T47D (cell line): ENCODE measurements at regions not wholly inside any gene's neighbourhood (a gene's known extent, or its start where the extent isn't known, plus 50 kb on each side); places are given as distances from the start of the nearest gene placed in this dataset.

ENCODE experiments used
- DNase-seq, 2 experiments: peaks; one replicate each; pipeline versions ENCODE4 v3.0.0 to v3.0.0-alpha.2; 2011 to 2012; ENCODE audit warnings: low read depth in 1 of 2, low spot score in 1 of 2
- JUND ChIP-seq: IDR thresholded peaks from 2 replicates; pipeline ENCODE4 v1.6.1; 2012; ENCODE audit warnings: low read depth
- in situ Hi-C: cut with HindIII; loops from 2 replicates; pipeline ENCODE4 v1.10.0; 2016; ENCODE audit warnings: low sequenced_read_pairs, low pct_unique_long_range_greater_than_20kb

DNA sequence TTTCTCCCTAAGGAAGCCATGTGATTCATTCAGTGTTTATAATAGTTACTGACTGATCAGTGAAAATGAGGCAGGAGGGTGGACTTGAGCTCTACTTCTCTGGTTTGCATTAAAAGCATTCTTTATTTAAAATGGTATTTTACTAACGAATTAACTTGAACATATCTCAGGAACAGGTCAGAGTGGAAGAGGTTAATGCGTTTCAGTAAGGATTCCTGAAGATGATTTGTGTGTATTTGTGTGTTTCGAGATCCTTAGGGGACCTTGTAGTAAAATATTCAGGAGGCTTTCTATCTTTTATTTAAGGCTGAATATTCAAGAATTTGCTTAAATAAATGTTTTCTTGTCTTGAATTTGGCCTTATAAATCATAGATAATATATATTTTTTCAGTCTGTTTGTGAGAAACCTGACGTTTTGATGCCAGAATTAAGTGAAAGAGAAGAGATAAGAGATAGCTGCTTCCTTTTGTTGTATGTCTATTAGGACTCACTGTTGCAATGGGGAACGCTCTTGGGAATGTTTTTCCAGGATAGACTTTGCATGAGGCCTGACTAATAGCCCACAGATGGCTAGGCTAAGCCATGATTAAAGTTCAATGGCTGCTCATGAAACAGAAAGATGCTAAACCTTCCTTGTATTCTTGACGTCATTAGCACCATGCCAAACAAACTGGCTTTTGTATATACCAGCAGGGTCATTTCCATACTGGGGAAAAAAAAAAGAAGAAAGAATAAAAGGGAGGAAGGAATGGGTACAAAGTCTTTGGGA is 93.8 kb upstream of the MTPN start:
- in situ Hi-C loops, result no loop called here
- no peak for TF ChIP-seq JUND
- DNase-seq, result no peak

DNA sequence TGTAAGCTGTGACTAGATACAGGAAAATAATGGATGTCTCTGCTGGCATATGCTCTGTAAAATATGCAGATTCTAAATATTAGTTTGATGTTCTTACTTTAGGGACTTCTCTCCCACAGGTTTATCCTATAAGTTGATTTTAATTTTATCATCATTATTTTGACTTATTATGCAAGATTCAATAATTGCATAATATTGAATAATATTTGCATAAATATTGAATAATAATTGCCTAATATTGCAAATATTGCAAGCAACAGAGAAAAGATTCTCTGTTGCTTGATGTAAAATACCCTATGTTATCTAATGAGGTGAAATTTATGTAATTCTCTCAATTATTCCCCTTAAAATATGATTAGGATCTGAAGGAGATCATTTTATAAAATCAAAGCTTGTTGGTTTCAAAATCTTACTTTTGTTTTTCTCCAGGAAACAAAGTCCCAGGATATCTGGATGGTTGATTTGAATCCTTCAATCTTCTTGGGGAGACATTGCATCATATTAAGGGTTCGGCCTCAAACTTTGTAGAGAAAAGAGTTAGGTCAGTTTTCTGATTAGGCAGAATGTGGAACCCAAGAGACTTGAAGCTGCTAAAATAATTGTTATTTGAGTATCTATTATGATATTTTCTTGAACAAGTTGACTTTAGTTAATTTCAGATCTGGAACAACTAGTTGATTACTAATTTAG is 92.8 kb upstream of the MTPN start:
- TF ChIP-seq JUND, result no peak
- no peak for DNase-seq
- in situ Hi-C loops, result no loop called here

DNA sequence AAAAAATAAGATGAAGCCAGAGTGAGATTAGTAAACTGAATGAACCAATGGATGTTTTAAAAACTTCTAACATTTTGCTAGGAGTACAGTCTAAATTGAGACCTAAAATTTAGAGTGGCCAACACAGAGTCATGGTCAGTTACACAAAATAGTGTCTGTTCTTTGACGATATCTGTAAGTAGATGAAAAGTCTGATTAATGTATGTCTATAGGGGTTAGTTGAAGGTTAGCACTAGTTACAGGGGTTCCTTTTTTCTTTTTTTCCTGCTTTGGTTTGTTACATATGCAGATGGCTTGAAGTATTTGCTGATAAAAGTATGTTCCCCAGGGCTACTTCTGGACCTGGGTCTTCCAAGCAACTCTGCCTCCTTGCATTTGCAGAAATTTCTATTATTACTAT is 90.1 kb upstream of the MTPN start:
- DNase-seq, result no peak
- in situ Hi-C loops, result no loop called here
- no peak for TF ChIP-seq JUND

DNA sequence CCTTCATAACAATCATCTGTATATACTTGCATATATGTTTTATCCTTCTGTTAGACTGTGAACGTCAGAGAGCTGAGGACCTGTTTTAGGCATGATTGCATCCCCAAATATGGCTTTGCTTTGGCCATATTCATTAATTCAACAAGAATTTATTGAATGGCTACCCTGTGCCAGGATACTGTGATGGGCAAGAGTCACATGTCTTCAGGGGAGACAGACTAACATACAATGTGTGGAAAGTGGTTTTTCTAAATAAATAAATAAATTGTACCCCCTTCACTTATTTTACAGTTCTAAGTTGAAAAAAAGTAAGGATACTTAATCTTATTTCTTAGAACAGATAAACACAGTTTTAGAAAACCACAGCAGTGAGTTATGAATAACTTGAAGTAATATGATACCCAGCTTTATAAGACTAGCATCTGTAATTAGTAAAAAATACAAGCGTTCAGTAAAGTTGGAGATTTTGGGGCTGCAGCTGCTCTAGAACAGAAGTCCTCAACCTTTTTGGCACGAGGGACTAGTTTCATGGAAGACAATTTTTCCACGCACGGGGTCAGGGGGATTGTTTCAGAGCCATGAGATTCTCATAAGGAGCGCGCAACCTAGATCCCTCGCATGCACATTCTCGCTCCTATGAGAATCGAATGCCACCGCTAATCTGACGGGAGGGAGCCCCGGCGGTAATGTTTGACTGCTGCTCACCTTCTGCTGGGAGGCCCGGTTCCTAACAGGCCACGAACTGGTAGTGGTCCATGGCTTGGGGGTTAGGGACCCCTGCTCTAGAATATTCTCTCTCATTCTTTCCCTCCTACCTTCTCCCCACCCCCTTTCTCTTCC is 89.4 kb upstream of the MTPN start:
- in situ Hi-C loops, result no loop called here
- DNase-seq, result no peak

DNA sequence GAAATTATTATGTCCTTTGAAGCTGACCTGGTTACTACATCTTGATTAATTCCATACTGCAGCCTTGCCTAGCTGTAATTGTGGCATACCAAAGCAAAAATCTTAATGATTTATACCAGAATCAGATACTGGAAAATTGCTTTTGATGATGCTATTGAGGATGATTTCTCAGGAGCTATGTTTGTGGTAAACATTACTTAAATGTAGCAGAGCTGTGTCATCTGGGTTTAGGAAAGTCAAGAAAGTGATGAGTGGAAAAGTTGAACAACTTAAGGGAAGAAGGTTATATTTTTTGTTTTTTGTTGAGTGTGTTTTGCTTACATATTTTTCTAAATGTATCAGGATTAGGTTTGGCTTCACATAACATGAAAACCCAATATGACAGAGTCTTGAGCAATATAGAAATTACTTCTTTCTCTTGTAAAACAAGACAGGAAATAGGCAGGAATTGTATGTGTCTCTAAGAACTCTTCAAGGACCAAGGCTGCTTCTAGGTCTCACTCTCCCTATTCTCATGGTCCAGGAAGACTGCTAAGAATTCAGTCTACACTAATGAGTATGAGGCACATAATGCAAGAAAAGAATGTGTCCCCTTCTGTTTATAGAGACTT is 87.6 kb upstream of the MTPN start:
- in situ Hi-C loops, result no loop called here
- no peak for DNase-seq
- no peak for TF ChIP-seq JUND

More for the DNA sequence above, 89.4 kb upstream of the MTPN start:
- no peak for TF ChIP-seq JUND

DNA sequence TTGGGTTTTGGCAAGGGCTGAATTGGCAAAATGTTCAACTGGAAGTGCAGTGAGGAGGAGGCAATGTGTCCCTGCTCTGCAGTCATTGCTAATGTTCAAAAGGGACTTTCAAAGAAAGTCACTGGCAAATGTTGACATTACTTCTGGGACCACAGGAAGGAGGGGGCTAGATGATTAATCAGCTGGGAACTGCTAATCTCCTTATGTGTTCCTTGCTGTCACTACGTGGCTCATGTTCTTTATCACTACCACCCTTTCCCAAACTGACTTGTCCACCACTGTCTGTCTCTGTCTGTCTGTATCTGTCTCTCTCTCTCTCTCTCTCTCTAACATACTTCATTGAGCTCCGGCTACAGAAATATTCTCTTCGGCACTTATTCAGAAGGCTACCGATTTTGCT is 86.9 kb upstream of the MTPN start:
- TF ChIP-seq JUND, result no peak
- DNase-seq, result no peak
- in situ Hi-C loops, result no loop called here

DNA sequence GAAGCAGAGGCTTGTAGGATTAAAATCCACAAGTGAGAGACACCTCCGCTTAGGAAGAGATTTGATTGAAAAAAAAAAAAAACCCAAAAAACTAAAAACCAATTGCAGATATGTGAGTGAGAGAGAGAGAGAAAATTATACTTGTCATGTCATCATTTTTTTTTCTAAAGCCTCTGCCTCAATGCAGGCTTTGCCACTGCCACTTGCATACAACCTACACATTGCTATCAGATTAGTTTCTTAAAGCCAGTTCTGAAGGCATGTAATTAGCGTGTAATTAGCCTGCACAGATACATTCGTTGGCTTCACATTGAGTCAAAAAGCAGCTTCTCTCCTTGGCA is 86.1 kb upstream of the MTPN start:
- no peak for DNase-seq
- in situ Hi-C loops, result no loop called here
- TF ChIP-seq JUND, result no peak

DNA sequence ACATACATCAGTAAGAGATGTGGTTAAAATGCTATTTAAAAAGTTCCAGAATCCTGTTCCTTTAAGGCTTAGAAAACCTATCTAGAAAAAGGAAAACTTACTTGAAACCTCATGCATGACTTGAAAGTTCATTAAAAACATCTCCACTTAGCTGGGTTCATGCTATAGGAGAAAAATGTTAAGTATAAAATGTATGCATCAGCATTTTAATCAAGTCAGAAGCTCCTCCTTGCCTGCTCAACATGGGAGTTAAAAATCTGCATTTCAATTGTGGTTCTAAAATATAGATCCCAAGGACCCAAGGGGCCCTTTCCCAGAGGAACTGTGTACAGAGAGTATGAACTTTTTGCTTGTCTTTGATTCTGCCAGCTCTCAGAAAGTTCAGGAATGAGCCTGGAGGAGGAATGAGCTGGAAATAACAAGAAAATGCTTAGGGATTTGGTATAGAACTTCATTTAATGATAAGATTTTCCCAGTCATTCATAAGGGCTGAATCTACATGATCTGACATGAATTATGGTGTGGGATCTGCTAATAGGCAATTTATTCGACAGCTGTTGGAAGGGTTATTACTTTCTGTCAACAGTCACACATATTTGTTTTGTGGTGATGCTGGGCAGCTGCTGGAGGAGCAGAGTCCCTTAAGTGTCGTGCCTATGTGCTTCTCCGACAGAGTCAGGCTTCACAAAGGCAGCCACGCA is 85.6 kb upstream of the MTPN start:
- TF ChIP-seq JUND, result no peak
- in situ Hi-C loops, result no loop called here
- no peak for DNase-seq

DNA sequence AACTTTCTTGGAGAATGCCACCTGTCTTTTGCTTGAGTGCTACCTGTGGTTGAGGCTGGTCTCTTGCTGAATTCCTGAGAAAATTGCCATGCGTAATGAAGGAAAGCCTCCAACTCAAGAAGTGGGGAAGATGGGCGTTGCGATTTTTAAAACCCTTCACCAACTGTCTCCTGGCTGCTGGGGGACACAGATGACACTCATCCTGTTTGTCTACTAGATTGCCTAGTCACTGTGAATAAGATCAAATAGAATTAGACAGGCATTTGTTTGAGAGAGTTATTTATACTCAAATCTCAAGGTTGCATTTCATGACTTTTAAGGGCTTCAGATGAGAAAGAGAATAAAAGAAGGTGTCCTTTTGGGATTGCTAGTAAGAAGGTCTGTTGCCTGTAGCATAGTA is 84.3 kb upstream of the MTPN start:
- DNase-seq, result no peak
- in situ Hi-C loops, result no loop called here
- no peak for TF ChIP-seq JUND

DNA sequence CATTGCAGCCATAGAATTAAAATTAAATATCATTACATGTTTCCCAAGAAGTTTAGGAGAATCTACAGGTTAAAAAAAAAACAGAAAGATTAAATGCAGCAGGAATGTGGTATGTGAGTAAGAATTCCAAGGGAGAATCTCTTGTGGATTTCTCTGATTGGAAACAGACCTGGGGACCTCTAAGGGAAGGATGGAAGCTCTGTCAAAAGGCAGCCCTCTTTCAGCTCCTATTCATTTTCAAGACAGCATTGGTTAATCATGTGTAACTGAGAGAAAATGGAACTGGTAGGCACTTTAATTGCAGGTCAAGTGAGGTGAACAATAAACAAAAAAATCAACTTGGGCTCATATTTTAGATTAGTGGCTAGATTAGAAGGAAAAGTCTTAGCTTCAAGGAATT is 81.4 kb upstream of the MTPN start:
- TF ChIP-seq JUND, result no peak
- no peak for DNase-seq
- in situ Hi-C loops, result no loop called here

DNA sequence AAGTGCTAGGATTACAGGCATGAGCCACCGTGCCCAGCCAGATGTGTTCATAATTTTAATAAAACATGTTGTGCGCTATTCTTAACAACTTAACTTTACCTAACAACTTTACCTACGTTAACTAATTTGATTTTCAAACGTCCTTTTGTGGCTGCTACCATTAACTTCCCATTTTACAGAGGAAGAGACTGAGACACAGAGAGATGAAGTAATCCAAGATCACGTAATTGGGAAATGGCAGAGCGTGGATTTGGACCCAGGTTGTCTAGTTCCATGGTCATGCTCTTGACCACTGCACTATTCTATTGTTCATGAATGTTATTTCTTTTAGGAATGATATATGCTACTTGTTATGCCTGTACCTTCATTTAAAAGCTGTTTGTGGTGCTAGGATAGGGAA is 80.3 kb upstream of the MTPN start:
- no peak for TF ChIP-seq JUND
- in situ Hi-C loops, result no loop called here

DNA sequence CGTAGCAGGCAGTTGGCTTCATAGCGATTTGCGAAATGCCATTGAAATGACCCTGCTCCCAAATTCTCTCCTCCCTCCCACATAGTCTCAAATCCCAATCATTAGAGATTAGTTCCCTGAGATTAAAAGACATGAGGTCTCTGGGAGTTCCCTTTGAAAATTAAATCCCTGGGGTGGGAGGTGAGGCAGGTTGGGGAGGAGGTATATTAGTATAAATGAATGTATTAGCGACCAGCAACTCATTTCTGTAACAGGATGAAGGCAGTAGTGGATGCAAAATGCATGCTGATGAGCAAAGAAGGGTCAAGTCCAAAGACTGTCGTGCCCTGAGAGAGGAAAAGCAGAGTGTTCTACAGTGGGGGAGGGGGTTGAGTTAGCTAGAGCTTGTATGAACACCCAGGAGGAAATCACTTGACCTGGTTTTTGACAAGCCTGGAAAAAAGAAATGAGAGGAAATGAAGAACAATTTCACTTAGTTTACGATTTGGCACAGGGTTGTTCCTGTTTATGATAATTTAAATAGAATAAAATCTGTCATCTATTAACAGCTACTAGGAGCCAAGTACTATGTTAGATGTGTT is 79.6 kb upstream of the MTPN start:
- in situ Hi-C loops, result no loop called here
- no peak for DNase-seq
- no peak for TF ChIP-seq JUND

More for the DNA sequence above, 80.3 kb upstream of the MTPN start:
- DNase-seq, result no peak
